Activated CD4-positive, alpha-beta T cell treated with anti-CD3 and anti-CD28 coated beads for 1 hour (primary cell): ENCODE measurements at regions not wholly inside any gene's neighbourhood (a gene's known extent, or its start where the extent isn't known, plus 50 kb on each side); places are given as distances from the start of the nearest gene placed in this dataset.

Experiments
- DNase-seq: peaks from one replicate; pipeline ENCODE4 v3.0.0-alpha.2; 2020

DNA sequence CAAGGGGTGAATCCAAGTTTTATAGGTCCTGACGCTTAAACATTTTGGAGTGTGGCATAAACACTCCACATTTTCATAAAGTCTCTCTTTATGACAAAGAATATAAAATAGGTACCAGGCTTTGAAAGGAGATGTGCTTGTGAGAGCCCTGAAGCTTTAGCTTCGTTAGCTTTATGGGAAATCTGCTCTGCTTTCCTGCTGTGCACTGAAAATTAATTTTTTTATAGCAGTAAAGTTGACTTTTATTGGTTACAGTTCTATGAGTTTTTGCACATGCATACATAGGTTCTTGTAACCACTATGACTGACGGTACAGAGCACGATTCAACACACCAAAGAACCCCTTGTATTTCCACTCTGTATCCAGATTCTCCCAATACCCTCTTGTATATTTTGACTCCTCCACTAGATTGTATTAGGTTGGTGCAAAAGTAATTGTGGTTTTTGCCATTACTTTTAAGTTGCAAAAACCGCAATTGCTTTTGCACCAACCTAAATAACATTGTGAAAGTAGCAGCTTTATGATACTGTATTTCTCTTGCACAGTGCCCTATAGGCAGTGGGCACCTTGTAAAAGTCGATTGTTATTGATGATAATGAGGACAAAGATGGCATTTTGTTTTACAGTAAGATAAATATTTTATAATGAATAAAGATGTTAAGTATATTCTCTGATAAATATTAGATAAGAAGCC is 145.2 kb upstream of the AKIRIN2 start:
- DNase-seq: no peak

DNA sequence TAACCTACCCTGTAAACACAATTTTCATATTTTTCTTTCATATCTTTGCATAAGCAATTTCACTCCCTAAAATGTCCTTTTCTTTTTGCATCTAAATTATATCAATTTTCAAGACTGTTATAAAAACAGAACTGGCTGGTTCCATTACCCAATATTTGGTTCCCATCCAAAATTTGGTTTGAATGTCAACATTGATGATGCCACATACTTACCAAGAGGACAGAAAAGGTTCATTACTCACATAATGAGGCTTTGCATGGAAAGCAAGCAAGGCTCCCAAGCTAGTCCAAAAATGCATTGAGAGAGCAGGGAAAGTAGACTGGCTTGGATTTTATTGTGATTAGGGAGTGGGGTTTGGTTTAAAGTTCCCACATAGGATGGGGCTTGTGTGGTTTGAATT is 144.4 kb upstream of the AKIRIN2 start:
- no peak for DNase-seq

DNA sequence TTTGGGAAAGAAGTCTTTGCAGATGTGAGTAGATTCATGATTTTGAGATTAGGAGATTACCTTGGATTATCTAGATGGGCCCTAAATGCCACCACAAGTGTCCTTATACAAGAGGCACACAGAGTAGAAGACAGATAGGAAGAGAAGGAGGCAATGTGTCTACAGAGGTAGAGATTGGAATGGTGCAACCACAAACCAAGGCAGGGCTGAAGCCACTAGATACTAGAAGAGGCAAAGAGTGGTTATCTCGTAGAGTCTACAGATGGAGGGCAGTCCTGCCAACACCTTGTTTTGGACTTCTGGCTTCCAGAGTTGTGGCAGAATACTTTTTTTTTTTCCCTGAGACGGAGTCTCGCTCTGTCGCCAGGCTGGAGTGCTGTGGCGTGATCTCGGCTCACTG is 138.3 kb upstream of the AKIRIN2 start:
- DNase-seq: no peak

DNA sequence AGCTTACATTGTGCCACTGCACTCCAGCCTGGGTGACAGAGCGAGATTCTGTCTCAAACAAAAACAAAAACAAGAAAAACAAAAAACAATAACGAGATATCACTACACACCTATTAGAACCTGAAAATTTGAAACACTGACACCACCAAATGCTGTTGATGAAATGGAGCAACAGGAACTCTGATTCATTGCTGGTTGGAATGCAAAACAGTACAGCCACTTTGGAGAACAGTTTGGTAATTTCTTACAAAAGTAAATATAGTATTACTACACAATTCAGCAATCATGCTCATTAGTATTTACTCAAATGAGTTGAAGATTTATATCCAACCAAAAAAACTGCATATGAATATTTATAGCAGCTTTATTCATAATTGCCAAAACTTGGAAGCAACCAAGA is 135.8 kb upstream of the AKIRIN2 start:
- no peak for DNase-seq

DNA sequence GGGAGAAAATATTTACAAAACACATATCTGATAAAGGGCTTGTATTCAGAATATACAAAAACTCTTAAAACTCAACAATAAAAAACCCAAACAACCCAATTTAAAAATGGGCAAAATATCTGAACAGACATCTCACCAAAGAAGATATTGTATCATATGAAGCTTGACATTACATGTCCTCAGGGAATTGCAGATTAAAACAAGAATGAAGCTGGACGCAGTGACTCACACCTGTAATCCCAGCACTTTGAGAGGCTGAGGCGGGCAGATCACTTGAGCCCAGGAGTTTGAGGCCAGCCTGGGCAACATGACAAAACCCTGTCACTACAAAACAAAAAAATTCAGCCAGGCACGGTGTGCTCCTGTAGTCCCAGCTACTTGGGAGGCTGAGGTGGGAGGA is 135.4 kb upstream of the AKIRIN2 start:
- no peak for DNase-seq

DNA sequence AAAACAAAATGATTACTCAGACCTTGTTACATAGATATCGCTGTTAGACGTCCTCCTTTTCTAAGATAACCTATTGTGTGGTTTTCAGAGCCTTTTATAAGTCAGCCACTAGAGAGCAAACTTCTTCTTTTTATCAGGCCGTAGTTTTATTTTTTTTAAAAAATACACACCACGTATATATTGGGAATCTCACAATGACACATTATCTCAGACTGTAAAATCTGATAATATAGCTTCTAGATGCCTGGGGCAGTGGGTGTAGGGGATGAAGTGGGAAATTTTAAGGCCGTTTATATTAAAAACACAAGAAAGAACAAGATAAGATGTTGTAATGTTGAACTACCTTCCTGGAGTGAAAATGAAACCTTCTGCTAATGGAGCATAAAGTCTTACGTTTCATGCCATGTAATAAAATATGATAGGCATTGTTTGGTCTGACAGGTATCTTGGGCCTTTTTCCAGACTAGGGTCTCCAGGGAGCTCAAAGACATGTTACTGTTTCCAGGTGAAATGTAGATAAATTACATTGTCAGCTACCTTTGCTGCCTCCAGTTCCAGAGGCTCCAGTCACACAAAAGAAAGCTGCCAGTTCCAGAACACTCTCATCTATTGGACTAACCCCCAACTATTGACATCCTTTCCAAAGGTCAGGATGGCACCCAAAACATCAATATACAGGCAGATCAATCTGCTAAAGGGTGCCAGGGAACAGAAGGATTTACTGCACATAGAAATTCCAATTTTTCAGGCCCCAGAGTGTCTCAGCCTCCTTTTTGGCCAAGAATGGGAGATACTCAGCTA is 130.2 kb upstream of the AKIRIN2 start:
- no peak for DNase-seq

DNA sequence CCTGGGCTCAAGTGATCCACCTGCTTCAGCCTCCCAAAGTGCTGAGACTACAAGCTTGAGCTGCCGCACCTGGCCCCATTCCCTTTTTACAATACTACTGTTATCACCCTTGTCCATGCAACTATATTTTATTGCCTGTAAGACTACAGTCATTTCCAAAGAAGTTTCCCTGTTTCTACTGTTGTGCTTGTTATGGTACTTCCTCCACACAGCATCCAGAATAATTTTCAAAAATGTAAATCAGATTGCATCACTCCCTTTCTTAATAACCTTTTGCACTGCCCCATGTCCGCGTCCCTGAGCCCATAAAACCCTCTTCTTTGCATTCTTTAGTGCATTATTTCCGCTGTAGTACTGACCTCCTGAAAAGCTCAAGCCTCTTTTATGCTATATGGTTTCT is 128.9 kb upstream of the AKIRIN2 start:
- DNase-seq: no peak

DNA sequence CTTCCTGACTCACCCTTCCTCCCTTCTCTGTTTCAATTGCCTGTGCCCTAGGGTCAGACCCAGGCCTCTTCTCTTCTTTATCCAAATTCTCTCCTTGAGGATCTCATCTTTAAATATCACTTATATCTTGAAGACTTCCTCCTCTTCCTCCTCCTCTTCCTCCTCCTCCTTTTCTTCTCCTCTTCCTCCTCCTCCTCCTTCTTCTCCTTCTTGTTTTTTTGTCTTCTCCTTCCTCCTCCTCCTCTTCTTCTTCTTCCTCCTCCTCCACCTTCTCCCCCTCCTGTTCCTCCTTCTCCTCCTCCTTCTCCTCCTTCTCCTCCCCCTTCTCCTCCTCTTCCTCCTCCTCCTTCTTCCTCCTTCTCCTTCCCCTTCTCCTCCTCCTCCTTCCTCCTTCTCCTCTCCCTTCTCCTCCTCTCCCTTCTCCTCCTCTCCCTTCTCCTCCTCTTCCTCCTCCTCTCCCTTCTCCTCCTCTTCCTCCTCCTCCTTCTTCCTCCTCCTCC is 127.6 kb upstream of the AKIRIN2 start:
- DNase-seq: no peak

DNA sequence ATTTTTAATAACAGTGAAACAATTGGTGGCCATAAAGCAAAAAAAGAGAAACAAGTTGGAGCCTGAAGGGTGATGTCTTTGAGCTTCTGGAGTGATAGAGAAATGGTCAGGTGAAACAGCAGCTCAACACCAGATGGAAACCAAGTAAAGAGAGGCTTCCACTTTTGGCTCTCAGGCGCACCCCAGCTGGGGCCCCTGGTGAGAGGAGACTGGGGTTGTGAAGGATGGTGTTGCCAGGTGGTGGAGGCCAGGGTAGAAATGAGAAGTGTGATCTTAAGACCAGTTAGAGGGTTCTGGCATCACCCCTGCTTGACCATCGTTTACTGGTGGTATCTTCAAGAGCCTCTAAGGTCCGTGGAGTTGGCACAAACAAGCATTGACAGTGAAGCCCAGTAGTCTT is 126.0 kb upstream of the AKIRIN2 start:
- no peak for DNase-seq

DNA sequence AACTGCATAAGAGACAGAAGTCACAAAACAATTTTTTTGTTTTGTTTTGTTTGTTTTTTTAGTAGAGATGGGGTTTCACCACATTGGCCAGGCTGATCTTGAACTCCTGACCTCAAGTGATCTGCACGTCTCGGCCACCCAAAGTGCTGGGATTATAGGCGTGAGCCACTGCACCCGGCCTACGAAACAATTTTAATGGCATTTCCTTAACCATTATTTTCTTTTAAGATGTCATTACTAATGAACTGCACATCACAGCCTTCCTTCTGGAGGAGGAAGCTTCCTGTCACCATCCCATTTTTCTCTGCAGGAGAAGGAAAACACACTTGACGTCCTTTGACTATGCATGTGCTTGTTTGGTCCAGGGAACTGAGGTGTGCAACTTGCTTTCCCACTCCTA is 125.3 kb upstream of the AKIRIN2 start:
- no peak for DNase-seq

DNA sequence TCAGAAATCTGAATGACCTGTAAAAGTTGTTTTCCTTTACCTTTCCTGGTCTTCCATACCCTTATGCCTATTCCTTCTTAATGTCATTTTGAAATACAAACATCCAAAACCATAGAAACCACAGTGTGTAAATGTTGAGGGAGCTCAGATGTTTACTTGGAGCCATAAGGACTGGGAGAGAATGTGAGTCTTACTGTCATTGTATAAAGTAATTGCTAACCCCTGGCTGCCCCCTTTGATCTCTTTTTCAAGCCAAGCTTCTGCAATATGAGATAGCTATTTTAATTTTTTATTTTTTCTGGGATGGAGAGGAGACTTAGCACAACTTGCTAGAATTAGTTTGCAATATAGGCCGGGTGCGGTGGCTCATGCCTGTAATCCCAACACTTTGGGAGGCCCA is 124.4 kb upstream of the AKIRIN2 start:
- DNase-seq: no peak

DNA sequence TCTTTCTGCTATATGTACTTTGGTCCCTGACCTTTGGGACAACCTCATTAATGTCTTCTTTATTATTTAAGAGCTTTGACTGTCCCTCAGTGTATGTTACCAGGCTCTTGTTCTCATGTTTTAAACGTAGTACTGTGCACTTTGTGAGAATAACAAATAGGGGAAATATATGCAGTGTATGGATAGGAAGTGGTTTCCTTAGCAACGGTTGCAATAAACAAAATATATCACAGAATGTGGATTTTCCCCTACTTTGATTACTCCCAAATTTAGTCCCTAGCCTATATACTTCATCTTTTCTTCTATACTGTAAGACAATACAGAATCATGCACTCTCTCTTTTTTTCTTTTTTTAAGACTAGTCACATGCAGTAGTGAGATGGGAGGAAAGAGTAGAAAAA is 123.8 kb upstream of the AKIRIN2 start:
- no peak for DNase-seq

DNA sequence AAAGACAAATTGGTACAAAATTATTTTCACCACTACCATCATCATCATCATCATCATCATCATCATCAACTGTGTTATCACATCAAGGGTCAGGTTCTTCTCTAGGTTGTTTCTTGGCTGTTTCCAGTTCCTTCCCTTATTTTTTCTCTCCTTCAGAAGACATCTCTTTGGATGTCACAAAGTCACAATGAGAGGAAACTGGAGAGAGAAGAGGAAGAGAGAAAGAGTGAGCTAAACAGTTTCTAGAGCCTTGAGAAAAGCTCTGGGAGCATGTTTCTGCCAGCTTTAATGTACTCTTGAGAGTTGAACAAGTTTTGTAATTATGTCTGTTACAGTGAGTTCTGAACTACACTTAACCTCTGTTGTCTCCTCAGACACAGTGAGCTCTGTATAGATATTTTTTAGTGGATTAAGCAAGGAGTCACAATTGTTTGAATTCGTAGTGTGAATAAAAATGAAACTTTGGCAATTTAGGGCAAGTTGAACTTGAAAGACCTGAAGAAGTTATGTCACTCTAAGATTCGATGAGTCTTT is 123.0 kb upstream of the AKIRIN2 start:
- DNase-seq: no peak

DNA sequence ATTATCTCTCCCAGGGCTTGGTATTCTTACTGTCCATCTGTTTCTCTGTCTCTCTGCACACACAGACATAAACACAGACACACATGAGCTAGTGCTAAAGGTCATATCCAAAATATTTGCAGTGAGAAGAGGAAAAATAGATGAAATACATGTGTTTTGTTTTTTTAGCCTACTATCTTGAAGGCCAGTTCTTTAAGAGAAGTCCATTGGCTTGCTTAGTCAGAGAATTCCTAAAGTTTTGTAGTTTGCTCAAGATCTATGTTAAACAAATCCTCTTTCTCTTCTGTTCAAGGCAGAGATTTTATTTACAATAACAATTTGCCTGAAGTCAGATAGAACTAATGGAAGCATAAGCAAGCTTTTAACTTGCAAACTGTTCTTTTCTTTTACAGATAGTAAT is 120.0 kb upstream of the AKIRIN2 start:
- DNase-seq: no peak

DNA sequence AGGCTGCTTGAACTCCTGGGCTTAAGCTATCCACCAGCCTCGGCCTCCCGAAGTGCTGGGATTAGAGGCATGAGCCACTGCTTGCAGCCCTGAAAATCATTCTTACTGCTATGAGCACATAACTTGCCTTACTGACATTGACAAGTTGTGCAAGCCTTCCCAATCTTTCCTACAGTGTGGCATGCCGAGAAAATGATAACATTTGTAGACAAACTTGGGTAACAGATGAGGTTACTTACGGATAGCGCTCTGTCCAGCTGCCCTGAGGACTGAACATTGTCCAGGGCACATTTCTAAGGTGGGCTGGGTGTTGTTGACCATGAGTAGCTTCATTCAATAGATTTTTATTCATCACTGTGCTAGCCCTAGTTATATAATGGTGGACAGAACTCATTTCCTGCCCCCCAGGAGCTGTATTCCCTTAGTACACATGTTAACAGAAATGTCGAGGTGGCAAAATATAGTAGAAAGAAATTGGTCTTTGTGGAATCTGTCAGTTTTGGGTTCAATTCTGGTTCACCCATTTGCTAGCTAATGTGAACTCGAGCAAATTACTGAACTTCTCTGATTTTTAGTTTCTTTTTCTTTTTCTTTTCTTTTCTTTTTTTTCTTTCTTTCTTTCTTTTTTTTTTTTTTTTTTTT is 118.4 kb upstream of the AKIRIN2 start:
- DNase-seq: no peak

DNA sequence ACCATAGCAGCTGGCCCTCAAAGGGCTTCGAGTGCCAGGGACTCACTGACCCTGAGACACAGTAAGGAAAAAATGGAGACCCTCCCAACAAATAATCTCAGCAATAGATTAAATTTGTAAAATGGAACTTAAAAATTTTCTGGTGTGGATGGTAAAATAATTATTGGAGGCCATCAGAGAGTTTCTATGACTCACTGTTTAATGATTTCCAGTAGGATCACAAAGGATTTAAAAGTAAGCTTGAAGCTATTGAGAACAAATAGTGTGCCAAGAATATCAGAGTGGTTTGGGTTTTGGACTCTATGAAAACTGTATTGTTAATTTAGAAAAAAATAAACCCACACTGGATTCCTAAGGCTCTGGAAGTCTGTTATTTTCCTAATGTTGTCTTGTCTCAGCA is 115.2 kb upstream of the AKIRIN2 start:
- no peak for DNase-seq

DNA sequence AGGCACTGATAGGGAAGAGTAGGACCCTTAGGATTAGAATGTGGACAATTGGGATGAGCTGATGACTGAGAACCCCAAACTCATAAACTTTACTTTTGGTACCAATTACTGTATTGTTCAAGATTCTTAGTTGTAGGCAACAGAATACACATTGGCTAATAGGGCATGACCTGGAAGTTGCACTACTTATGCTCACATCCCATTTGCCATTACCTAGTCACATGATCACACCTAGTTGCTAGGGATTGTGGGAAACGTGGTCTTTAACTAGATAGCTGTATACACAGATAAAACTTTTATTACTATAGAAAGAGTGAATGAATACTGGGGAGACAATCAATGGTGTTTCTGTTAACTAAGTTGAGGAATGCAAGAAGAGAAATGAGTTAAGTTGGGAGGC is 113.4 kb upstream of the AKIRIN2 start:
- no peak for DNase-seq

DNA sequence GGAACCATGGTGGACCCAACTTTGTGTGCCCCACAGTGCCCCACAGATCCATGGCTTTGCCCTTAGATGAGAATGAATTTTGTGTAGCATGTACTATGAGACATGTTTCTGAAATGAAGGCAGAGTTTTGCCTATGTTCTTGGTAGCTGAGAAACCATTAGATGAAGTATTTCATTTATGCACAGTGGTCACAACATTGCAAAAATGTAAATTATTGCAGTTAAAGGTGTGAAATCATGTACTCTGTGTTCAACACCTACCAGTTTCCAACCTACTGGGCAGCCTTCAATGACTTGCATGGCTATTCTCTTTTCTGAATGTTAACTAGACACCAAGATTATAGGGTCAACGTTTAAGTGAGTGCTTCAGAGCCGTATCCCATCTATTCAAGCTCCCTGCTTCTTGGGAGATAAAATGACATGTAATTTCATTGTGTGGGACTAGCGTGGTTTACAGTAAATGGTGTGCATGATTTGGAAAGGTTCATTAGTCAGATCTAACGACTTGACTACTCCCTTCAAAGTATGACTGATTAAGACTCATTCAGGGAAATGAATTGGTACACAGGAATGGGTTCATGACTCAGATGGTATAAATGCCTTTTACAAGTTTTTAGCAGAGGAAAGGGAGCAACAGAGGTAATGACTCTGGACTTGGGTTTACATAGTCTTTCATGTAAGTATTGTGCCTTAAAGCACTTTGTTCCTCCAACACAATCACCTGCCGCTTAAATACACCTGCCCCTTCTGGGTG is 106.1 kb upstream of the AKIRIN2 start:
- DNase-seq: no peak

DNA sequence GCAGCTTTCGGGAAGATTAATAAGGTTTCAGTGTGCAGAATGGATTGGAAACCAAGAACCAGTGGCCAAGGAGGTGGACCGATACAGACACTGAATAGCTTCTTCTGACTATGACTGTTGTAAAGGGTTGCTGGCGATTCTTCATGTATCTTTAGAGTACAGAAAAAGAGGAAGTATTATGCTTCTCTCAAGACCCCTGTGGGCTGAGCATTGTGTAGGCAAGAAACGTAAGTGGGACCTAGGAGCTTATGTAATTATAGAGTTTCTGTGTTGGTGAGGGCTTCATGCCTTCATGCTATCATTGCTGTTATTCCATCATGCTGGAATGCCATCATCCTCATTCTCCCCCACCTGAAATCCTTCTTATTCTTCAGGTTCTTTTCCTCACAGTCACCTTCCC is 105.4 kb upstream of the AKIRIN2 start:
- DNase-seq: no peak

DNA sequence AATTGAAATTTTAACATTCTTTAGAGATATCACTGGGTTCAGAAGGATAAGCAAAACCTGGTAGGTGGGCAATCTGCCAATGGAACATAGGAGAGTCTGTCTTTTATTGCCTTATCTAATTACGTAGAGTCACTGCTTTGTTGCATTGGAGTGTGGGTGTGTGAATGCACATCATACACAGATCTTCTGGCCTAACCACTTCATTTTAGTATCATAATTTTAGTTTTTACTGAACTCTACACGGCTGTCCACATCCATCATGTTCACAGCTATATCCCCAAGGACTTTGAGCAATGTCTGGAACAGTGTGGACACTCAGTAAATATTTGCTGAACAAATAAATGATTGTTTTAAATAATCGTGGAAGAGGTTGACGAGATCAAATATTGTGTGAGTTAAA is 104.6 kb upstream of the AKIRIN2 start:
- no peak for DNase-seq

DNA sequence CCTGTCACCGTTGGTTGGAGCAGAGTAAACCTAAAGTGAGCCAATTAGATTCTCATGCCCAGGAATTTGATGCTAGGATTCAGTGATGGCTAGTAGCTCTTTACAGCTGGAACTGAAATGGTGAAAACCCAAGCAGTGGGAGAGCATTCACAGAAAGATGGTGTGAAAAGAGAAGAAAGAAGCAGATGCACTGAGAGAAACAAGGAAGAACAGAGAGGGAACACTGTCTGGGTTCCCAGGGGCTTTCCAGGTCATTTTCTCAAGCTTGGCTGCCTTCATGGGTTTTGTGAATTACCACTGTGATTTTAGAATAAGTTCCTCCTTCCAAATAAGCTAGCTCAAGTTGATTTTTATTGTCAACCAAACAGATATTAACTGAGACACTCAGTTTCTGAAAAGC is 104.1 kb upstream of the AKIRIN2 start:
- DNase-seq: no peak

DNA sequence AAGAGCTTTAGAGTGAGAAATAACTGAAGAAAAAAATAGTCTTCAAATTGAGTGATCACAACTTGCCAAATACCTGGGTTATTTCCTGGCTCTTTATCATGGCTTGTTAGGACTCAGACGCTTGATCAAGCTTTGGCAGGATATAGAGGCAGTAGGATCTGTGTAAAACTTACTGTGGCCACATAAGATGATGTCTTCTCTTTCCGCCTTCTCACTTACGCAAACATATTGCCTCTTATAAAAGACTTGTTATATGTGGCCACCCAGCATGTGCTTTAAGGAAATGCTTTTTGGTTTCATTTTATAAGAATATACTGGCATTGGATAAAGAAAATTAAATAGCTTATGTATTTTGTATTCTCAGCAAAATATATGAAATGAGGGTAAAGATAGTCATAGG is 101.8 kb upstream of the AKIRIN2 start:
- DNase-seq: no peak

DNA sequence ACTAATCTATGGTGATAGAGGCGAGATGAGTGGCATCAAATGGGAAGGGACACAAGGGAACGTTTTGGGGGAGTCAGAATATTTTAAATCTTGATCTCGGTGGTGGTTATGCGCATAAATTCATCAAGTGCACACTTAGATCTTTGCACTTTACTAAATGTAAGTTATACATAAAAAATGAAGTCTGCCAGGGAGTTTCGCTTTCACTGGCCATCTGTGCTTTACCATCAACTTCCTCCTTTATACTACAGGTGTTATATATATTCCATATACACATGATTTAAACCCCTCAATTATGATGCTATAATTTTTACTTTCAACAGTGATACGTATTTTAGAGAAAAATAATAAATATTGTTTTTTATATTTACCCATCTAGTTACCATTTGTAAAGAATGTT is 97.6 kb upstream of the AKIRIN2 start:
- no peak for DNase-seq
